ENCODE measurements at regions not wholly inside any gene's neighbourhood (a gene's known extent, or its start where the extent isn't known, plus 50 kb on each side); places are given as distances from the start of the nearest gene placed in this dataset.

GRCh38 chr2:54403512-54404238, 52.5 kb upstream of the SPTBN1 start:
- no peak for DNase-seq
- Histone ChIP-seq H3K4me3 (no peak overlapping the region), H3K27me3 (no peaks in the 10 kb centered on the region), H3K4me1 (peaks cover 0 to 9% (median 3%) of the 10 kb centered on the region in 4 donors), H3K9me3 (no peaks in the 10 kb centered on the region), H3K36me3 (no peaks in the 10 kb centered on the region), H3K27ac (no peak overlapping the region)
- TF ChIP-seq CTCF (IDR thresholded peaks at IDR 0.05) = no peak
- intact Hi-C loops (cut with DNase I; ENCODE audit: low total_unique reads) = no loop called here

DNA sequence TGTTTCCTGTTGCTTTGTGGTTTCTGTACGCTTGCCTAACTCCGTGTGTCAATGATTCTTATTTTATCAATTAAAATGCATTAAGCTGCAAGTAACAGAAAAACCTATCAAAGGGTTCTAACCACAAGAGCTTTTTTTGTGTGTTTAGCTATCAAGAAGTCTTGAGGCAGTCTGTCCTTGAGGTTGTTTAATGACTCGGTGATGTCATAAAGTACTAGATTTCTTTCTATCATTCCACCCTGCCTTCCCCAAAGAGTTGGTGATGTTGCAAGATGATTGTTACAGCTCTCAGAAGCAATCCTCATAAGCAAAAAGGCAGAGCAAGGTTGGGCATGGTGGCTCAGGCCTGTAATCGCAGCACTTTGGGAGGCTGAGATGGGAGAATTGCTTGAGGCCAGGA, 51.9 kb upstream of the SPTBN1 start:
- no peaks in the 10 kb centered on the region for H3K27me3 ChIP-seq
- H3K4me3 ChIP-seq = no peak overlapping the region
- H3K9me3 ChIP-seq = no peaks in the 10 kb centered on the region
- H3K4me1 ChIP-seq = peaks cover 0 to 9% (median 3%) of the 10 kb centered on the region in 4 donors
- TF ChIP-seq CTCF (IDR thresholded peaks at IDR 0.05) = no peak
- intact Hi-C loops (cut with DNase I; ENCODE audit: low total_unique reads) = no loop called here
- no peak for DNase-seq
- no peak overlapping the region for H3K27ac ChIP-seq
- no peaks in the 10 kb centered on the region for H3K36me3 ChIP-seq

DNA sequence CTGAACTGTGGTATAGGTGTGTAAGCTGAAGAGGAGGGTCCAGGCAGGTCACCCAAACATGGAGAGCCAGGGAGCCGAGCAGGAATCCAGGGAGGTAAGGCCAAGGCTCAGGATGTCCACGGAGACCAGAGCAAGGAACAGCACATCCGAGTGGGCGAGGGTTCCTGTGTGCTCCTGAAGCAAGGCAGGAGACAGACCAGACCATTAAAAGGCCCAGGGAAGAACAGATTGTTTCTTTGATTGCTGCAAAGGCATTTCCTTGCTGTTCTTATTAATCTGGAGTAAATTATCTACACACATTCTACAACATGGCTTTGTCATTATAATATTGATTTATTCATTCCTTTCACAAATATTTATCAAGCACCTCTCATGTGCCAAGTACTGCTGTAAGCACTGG, 50.1 kb upstream of the SPTBN1 start:
- Histone ChIP-seq H3K36me3 (no peaks in the 10 kb centered on the region), H3K27me3 (no peaks in the 10 kb centered on the region), H3K27ac (no peak overlapping the region), H3K4me1 (peaks cover 0 to 9% (median 3%) of the 10 kb centered on the region in 4 donors), H3K4me3 (no peak overlapping the region), H3K9me3 (no peaks in the 10 kb centered on the region)
- DNase-seq = no peak
- TF ChIP-seq CTCF (IDR thresholded peaks at IDR 0.05) = no peak
- intact Hi-C loops (cut with DNase I; ENCODE audit: low total_unique reads) = no loop called here
